Stimulated activated CD4-positive, alpha-beta T cell treated with anti-CD3 and anti-CD28 coated beads, Interleukin-15, amount 100 ng/mL, for 48 hours (primary cell): ENCODE measurements at regions not wholly inside any gene's neighbourhood (a gene's known extent, or its start where the extent isn't known, plus 50 kb on each side); places are given as distances from the start of the nearest gene placed in this dataset.
"Not testable (repeated sequence)": the region's sequence is repeated elsewhere in the genome, so short reads cannot be mapped to it uniquely, and the experiment has no call there.

Experiments
- DNase-seq, 2 donors: peaks; one replicate each; pipeline ENCODE4 v3.0.0-alpha.2; 2020; ENCODE audit warnings: low read depth in 2 of 2

DNA sequence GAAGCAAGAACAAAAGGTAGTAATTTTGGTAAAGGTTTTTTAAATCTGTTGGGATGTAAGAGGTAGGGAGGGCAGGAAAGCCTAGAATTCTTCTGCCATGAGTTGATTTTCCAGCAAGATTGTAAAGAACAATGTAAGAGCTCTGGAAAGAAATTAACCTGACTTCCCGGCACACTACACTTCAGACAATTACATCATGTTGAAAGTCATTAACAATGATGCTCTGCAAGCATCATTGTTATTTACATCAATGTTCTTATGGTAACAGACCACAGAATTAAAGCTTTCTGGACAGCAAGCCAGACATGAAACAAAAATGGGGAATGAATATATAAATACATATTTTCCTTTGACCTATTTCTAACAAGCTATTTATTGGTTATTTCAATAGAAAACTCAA is 342.2 kb downstream of the CEP170 start:
- not testable (repeated sequence) for DNase-seq

DNA sequence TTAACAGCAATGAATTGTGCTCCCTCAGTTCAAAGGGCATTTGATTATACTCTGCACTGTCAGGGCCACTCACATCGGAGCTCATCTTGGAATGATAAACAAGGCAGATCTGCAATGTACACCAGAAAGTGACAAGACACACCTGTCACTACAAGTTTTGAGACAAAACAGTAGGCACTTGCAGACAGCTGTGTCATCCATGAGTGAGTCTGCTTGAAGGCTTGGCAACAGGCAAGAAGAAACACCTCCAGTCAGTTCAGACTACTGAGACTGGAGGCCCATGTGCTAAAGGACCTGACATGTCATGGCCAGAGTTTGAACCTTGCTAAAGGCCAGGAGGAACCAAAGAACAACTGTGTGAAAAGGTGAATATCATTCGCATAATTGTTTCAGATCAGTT is 354.5 kb downstream of the CEP170 start:
- not testable (repeated sequence) for DNase-seq

- no peak for DNase-seq
Measured at GRCh38 chr1:242890192-242890741, 364.8 kb downstream of the CEP170 start.

DNA sequence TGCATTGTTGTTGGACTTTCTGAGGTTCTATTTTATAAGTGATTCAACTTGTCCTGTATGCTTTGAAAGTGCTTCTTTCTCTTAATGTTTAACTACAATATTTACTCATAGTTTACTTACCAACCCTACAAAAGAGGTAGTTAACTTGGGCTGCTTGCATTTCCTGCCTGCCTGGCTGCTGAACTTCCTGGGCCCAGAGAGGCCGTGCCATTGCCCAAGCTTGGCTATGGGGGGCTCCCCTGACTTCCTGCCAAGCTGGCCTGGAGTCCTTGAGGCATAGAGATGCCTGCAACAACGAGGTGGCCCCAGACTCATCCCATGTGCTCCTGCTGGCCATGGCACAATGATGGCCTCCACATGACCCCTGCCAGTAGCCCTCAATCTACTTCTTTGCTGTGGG is 361.6 kb upstream of the PLD5 start:
- no peak for DNase-seq

GRCh38 chr1:242880022-242880421 is 355.5 kb upstream of the PLD5 start:
- DNase-seq = not testable (repeated sequence)

DNA sequence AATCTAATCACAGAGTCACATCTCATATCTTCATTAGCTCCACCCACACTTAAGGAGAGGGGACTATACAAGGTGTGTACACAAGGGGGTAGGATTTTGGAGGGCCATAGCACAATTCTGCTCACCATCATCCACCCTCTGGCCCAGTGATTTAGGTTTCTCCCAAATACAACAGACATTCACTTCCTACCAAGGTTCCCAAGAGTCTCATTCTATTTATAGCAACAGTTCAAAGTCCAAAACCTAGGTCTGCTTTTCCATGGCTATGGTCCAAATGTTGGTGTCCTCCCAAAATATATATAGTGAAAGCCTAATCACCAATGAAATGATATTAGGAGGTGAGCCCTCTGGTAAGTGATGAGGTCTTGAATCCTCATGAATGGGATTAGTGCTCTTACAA is 353.2 kb upstream of the PLD5 start:
- no peak for DNase-seq

DNA sequence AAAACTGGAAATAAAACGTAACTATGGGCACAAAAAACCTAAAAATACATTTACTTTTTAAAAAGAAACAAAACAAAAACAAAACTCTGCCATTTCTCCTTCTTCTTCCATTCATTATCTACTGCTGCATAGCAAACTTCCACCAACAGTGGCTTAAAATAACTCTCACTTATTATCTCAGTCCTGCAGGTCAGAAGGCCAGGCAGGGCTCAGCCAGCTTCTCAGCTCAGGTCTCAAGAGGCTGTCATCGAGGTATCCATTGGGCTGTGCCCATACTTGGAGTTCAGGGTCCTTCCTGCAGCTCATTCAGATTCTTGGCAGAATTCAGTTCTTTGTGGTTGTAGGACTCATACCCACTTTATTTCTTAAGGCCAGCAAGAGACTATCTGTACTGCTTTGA is 352.7 kb upstream of the PLD5 start:
- DNase-seq = no peak

- DNase-seq = no peak
Measured at GRCh38 chr1:242876030-242876429, 351.5 kb upstream of the PLD5 start.

- DNase-seq = no peak
Measured at GRCh38 chr1:242873661-242874060, 349.2 kb upstream of the PLD5 start.

DNA sequence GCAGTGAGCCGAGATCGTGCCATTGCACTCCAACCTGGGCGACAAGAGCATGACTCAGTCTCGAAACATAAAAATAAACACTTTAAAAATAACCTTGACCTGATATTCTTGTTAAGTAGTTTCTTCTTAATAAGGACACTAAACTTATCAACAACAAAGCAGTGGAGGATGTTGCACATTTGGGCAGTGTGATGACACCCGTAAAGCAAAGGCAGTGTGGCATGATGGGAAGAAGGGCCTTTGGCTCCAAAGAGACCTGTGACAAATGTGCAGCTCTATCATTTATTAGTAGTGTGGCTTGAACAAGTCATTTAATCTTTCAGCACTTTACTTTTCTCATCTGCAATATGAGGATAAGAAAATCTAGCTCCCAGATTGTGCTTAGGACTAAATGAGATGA is 348.0 kb upstream of the PLD5 start:
- DNase-seq = no peak

DNA sequence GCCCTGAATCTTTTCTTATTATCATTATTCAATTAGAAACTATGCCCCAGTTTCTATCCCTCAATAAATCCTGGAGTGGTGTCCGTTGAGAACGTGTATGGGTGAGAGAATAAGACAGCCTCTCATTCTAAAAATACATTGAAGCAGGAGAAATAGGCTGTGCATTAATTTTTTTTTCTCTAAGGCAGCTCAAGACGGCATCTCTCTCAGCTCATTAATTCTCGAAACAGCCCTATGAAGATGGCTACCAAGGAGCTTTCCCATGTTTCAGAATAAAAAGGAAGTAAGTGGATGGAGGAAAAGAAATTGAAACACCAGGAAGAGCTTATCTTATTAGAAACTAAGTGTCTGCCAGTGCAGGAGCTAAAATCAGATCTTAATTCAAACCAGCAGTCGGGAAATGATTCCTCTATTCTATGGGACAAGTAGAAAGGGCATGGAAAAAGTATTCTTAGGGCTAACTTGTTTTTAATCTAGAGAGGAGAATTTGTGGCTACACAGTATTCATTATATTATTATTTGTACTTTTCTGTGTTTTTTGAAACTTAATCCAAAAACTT is 347.1 kb upstream of the PLD5 start:
- no peak for DNase-seq

DNA sequence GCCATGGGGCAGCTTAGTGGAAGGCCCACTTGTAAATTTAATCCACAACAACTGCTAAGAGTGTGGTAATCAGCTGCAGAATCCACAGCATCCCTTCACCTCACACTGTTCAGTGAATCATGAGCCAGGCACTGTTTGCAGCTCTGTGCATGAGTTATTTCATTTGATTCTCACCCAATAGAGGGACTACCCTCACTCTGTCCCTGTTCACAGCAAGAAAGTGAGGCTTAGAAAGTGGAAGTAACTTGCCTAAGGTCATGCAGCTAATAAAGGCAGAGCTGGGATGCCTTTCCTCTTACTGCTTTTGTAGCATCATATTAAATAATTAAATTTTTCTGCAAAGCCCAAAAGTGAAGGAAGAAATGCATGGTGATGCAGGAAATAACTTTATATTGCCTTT is 346.5 kb upstream of the PLD5 start:
- DNase-seq = no peak

DNA sequence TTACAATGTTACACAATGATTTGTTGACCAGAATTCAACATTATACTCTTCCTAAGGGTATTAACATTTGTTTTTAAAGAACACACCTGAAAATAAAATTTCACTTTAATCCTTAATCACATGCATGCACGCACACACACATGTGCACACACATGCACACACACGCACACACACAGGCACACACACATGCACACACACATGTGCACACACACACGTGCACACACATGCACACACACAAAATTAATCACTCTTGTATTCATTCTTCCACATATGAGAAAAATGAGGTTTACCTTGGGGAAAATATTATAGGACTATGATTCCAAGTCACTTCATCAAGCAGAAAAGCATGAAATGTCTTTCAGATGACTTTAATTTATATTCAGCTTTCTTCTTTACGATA is 331.8 kb upstream of the PLD5 start:
- DNase-seq = no peak

DNA sequence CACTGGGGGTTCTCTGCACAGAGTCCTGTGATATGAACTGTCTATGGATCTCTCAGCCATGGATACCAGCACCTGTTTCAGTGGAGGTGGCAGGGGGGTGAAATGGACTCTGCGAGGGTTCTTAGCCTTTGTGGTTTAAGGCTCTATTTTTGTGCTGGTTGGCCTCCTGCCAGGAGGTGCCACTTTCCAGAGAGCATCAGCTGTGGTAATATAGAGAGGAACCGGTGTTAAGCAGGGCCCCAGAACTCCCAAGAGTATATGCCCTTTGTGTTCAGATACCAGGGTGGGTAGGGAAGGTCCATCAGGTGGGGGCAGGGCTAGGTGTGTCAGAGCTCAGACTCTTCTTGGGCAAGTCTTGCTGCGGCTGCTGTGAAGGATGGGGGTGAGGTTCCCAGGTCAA is 330.0 kb upstream of the PLD5 start:
- no peak for DNase-seq

- no peak for DNase-seq
Measured at GRCh38 chr1:242847390-242847993, 323.0 kb upstream of the PLD5 start.

GRCh38 chr1:242842094-242842493 is 317.6 kb upstream of the PLD5 start:
- DNase-seq = no peak

DNA sequence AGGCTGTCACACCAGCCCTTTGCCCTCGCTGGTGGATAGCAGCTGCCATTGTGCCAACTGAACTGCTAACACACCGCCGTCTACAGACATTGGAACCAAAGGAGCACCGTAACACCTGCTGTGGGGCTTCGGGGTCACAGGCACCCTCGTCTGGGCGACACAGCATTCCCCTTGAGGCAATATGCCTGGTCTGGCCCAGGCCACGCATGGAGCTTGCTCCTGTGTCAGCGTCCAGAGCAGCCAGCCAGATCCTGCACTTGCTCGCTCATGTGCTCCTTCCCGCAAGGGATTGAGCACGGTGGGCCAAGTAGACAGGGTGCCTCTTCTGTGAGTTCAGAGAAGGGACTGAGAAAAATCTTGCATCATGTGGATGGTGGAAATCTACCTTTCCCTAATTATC is 314.6 kb upstream of the PLD5 start:
- DNase-seq = no peak

GRCh38 chr1:242836423-242836822 is 311.9 kb upstream of the PLD5 start:
- DNase-seq = no peak

- DNase-seq = no peak
Measured at GRCh38 chr1:242828828-242829227, 304.3 kb upstream of the PLD5 start.

DNA sequence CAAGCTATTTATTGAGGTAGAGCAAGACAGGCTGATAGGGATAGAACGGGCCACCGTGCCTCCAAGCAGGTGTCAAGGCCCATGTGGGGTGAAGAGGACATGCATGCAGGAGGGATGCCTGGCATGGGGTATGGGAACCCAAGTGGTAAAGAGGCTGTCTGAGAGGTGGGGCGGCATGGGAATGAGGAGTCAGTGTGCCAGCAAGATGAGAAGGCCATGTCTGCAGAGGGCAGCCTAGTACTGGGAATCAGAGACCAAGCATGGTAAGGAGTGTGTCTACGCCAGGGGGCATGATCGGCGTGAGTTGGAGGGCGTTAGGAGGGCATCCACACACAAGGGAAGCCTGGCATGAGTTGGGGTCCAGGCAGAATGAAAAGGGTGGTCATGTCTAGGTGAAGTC is 303.7 kb upstream of the PLD5 start:
- no peak for DNase-seq

DNA sequence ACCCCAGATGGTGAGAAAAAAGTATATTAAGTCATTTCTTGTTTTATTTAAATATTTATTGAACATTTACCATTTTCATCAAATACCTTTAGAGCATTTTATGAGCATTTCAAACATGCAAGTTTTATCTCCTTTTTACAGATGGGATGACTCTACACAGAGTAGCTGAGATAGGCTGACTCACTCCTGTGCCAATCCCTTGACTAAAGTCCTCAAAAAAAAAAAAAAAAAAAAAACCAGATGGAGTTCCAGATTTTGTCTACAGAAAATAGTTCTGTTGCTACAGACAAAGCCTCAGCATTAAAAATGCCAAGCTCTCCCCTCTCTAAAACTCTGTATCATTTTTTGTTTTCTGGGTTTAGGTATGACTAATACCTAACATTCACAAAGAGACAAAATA is 303.0 kb upstream of the PLD5 start:
- DNase-seq = no peak

DNA sequence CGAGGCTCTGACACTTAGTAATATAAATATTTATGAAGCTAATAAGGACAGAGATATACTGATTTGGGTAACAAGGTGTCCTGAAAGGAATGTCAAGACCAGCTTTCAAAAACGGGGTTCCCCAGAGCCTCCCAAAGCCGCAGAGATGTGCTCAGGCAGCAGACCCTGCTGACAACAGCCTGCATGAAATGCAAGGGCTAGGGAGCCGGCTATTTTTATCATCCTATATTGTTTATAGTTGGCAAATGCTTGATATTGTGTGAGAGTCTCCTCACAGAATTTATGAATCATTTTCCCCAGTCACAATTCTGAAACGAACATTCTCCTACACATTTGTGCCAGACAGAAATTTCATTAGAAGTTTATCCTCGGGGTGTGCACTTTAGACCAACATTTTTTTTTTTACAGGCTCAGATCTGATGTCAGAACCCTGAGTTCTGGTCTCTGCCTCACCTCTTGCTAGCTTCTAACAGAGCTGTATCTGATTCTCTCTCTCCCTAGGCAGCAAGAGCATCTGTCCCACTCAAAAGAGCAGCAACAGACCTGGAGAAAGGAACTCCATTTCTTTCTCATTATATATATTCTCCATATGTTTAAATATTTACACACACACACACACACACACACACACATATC is 302.3 kb upstream of the PLD5 start:
- DNase-seq = no peak

GRCh38 chr1:242824435-242824834 is 299.9 kb upstream of the PLD5 start:
- DNase-seq = no peak
